Smooth muscle cell (in vitro differentiated cells): ENCODE measurements at regions not wholly inside any gene's neighbourhood (a gene's known extent, or its start where the extent isn't known, plus 50 kb on each side); places are given as distances from the start of the nearest gene placed in this dataset.

ENCODE experiments used
- DNase-seq: peaks from one replicate; lab custom pipeline; 2025; ENCODE audit not compliant: unreplicated experiment; lab: John Stamatoyannopoulos, UW
- H2AFZ ChIP-seq: fragments of 200-600 bp; sonication (generic); 2 replicates; pipeline ENCODE4 v1.6.0; 2016; ENCODE audit warnings: antibody characterized with exemption, low read depth, mild to moderate bottlenecking
- H3F3A ChIP-seq: fragments of 200-600 bp; sonication (generic); 2 replicates; pipeline ENCODE4 v1.6.0; 2017; ENCODE audit warnings: antibody characterized with exemption, low read depth
- H3K27ac ChIP-seq: fragments of 200-600 bp; sonication (generic); 2 replicates; pipeline ENCODE4 v1.5.1; 2016; ENCODE audit warnings: low read depth, mild to moderate bottlenecking
- H3K27me3 ChIP-seq: fragments of 200-600 bp; sonication (generic); 2 replicates; pipeline ENCODE4 v1.6.1; 2016; ENCODE audit warnings: low read depth, mild to moderate bottlenecking
- H3K36me3 ChIP-seq: fragments of 200-600 bp; sonication (generic); 2 replicates; pipeline ENCODE4 v1.5.1; 2016; ENCODE audit warnings: low read depth
- H3K4me1 ChIP-seq: fragments of 200-600 bp; sonication (generic); 2 replicates; pipeline ENCODE4 v1.5.1; 2016; ENCODE audit warnings: low read depth
- H3K4me2 ChIP-seq: fragments of 200-600 bp; sonication (generic); 2 replicates; pipeline ENCODE4 v1.6.0; 2016; ENCODE audit warnings: mild to moderate bottlenecking
- H3K4me3 ChIP-seq: fragments of 200-600 bp; sonication (generic); 2 replicates; pipeline ENCODE4 v1.5.1; 2016; ENCODE audit warnings: mild to moderate bottlenecking
- H3K79me2 ChIP-seq: fragments of 200-600 bp; sonication (generic); 2 replicates; pipeline ENCODE4 v1.6.0; 2016; ENCODE audit warnings: low read depth, mild to moderate bottlenecking
- H3K9ac ChIP-seq: fragments of 200-600 bp; sonication (generic); 2 replicates; pipeline ENCODE4 v1.6.0; 2016; ENCODE audit warnings: low read depth
- H3K9me3 ChIP-seq: fragments of 200-600 bp; sonication (generic); replicated peaks from 2 replicates; pipeline ENCODE4 v1.5.1; 2016; ENCODE audit warnings: low read depth
- H4K20me1 ChIP-seq: fragments of 200-600 bp; sonication (generic); 2 replicates; pipeline ENCODE4 v1.6.0; 2016; ENCODE audit warnings: low read depth
- WGBS: methylation state at CpG from one replicate; pipeline ENCODE4 v1.1.7; 2016; ENCODE audit warnings: low lambda C conversion rate; 5-methylcytosine and 5-hydroxymethylcytosine counted together
- TF ChIP-seq, protein P1 (sequence below): fragments of 200-600 bp; sonication (generic); IDR thresholded peaks from 2 replicates; pipeline ENCODE4 v1.5.1; 2017; ENCODE audit warnings: borderline replicate concordance, mild to moderate bottlenecking, antibody characterized with exemption; ENCODE audit not compliant: insufficient read depth, poor library complexity, severe bottlenecking

DNA sequence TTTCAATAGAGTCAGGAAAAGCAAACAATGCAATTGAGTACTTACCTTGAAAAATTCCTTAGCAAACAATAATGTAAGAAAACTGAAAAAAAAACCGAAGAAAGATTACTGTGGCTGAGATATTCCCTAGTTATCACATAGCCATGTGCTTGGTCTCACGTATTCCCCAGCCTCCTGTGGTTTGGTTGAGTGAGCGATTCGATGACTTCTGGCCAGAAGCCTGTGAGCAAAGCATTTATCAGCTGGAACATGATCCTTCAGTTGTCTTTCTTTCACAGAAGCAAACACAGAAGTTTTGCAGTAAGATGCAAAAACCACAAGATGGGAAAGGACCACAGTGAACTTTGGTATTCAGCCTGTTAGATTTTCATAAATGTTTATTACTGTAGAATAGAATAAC, 1754.3 kb upstream of the AGA start:
- Histone ChIP-seq H3K4me3 (no peak overlapping the region), H3K27me3 (no peaks in the 10 kb centered on the region), H3K9ac (no peak overlapping the region), H3K36me3 (no peaks in the 10 kb centered on the region), H2AFZ (no peak overlapping the region), H4K20me1 (no peaks in the 10 kb centered on the region), H3K4me1 (peaks cover 8% of the 10 kb centered on the region), H3K79me2 (no peaks in the 10 kb centered on the region), H3K9me3 (no peaks in the 10 kb centered on the region), H3F3A (no peaks in the 10 kb centered on the region), H3K27ac (no peak overlapping the region), H3K4me2 (peak overlapping the region; percentile 60)
- TF ChIP-seq, protein P1, sequence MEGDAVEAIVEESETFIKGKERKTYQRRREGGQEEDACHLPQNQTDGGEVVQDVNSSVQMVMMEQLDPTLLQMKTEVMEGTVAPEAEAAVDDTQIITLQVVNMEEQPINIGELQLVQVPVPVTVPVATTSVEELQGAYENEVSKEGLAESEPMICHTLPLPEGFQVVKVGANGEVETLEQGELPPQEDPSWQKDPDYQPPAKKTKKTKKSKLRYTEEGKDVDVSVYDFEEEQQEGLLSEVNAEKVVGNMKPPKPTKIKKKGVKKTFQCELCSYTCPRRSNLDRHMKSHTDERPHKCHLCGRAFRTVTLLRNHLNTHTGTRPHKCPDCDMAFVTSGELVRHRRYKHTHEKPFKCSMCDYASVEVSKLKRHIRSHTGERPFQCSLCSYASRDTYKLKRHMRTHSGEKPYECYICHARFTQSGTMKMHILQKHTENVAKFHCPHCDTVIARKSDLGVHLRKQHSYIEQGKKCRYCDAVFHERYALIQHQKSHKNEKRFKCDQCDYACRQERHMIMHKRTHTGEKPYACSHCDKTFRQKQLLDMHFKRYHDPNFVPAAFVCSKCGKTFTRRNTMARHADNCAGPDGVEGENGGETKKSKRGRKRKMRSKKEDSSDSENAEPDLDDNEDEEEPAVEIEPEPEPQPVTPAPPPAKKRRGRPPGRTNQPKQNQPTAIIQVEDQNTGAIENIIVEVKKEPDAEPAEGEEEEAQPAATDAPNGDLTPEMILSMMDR = no peak
- WGBS = 18% methylated on average over 4 of the region's 4 CpGs
- no peak for DNase-seq

DNA sequence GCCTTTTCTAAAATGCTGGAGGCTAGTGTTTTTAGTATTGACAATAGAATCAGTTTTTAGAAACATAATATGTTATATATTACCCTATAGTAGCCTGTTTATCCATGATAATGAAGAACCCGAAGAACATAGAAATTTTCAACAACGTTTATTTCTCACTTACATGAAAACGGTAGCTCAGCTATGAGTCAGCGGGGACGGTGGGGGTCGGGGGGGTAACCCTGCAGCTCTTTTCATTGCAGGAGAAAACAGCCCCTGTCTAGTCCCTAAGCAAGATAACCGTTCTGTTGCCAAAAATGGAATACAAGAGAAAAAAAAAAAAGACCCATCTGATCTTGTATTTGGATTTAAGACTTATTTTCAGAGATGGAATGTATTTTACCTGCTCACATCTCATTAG, 1758.4 kb upstream of the AGA start:
- WGBS = 85% methylated on average over 7 of the region's 7 CpGs
- no peaks in the 10 kb centered on the region for H3K9me3 ChIP-seq

DNA sequence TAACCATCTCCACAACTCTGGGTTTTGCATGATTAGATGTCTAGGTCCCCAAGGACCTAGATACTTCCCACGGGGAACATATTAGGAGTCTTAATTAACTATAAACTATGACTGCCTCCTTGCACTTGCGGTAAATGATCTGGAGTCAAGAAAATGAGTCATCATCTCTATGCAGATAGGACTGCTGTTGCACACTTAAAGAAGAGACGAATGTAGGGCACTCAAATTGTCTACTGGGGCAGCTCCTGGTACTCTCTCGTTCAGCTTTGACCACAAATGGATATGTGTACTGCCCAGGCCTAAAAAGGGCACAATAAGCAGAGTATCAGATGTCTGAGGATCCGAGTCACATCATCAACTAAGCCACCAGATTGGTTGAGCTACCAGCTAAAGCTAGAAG, 1783.4 kb upstream of the AGA start:
- Histone ChIP-seq H3K79me2 (no peaks in the 10 kb centered on the region), H3K4me2 (no peak overlapping the region), H3K4me3 (no peak overlapping the region), H3K9me3 (no peaks in the 10 kb centered on the region), H3K27ac (no peak overlapping the region), H2AFZ (no peak overlapping the region), H3K36me3 (no peaks in the 10 kb centered on the region), H3K27me3 (no peaks in the 10 kb centered on the region), H4K20me1 (no peaks in the 10 kb centered on the region), H3F3A (no peaks in the 10 kb centered on the region), H3K9ac (no peak overlapping the region), H3K4me1 (no peaks in the 10 kb centered on the region)
- DNase-seq = no peak
- TF ChIP-seq, protein P1 = no peak
- WGBS = 59% methylated on average over 5 of the region's 5 CpGs

More for the DNA sequence above, 1758.4 kb upstream of the AGA start:
- H3K27me3 ChIP-seq = no peaks in the 10 kb centered on the region
- no peaks in the 10 kb centered on the region for H4K20me1 ChIP-seq
- no peak overlapping the region for H3K4me2 ChIP-seq
- no peak overlapping the region for H3K9ac ChIP-seq
- H3K4me1 ChIP-seq = peaks cover 8% of the 10 kb centered on the region
- no peaks in the 10 kb centered on the region for H3F3A ChIP-seq
- H3K27ac ChIP-seq = no peak overlapping the region
- TF ChIP-seq, protein P1 = no peak
- no peaks in the 10 kb centered on the region for H3K79me2 ChIP-seq
- H2AFZ ChIP-seq = no peak overlapping the region
- DNase-seq = no peak
- H3K36me3 ChIP-seq = no peaks in the 10 kb centered on the region
- no peak overlapping the region for H3K4me3 ChIP-seq

DNA sequence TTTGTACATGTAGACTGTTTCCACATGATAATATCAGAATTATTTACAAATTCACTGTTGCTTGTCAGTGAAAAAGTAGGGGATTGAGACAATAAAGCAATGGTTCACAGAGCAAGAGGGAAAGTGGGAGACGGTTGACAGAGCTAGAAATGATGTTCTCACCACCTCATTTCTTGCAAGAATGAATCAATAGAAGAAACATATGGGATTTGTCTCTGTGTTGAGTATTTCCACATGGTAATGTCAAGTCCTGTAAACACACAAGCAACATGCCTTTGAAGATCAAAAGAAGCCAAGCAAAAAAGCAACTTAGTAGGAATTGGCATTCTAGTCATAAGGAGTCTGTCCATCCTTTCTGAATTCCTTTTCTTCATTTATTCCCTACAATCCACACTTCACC, 1806.6 kb upstream of the AGA start:
- H3K79me2 ChIP-seq = no peaks in the 10 kb centered on the region
- H2AFZ ChIP-seq = no peak overlapping the region
- no peak overlapping the region for H3K9ac ChIP-seq
- H3K4me1 ChIP-seq = no peaks in the 10 kb centered on the region
- H3K4me2 ChIP-seq = no peak overlapping the region
- DNase-seq = no peak
- no peaks in the 10 kb centered on the region for H3K36me3 ChIP-seq
- H3K27me3 ChIP-seq = no peaks in the 10 kb centered on the region
- TF ChIP-seq, protein P1 = no peak
- H4K20me1 ChIP-seq = no peaks in the 10 kb centered on the region
- no peak overlapping the region for H3K4me3 ChIP-seq
- 63% methylated on average over 1 of the region's 1 CpG for WGBS
- H3K27ac ChIP-seq = no peak overlapping the region
- H3K9me3 ChIP-seq = no peaks in the 10 kb centered on the region
- no peaks in the 10 kb centered on the region for H3F3A ChIP-seq
